Glutamatergic neuron (in vitro differentiated cells): ENCODE measurements at regions not wholly inside any gene's neighbourhood (a gene's known extent, or its start where the extent isn't known, plus 50 kb on each side); places are given as distances from the start of the nearest gene placed in this dataset.

ENCODE experiments used
- DNase-seq: peaks from one replicate; pipeline ENCODE4 v3.0.0; 2022
- H3K27ac Mint-ChIP-seq: one replicate; pipeline ENCODE4 v1.8.0; 2020; ENCODE audit warnings: mild to moderate bottlenecking, mixed read lengths, inconsistent platforms; ENCODE audit not compliant: unreplicated experiment
- H3K27me3 Mint-ChIP-seq: one replicate; pipeline ENCODE4 v1.8.0; 2020; ENCODE audit warnings: mild to moderate bottlenecking, moderate library complexity, mixed read lengths, inconsistent platforms; ENCODE audit not compliant: unreplicated experiment
- H3K36me3 Mint-ChIP-seq: one replicate; pipeline ENCODE4 v1.8.0; 2020; ENCODE audit warnings: mild to moderate bottlenecking, mixed read lengths, inconsistent platforms; ENCODE audit not compliant: unreplicated experiment
- H3K4me1 Mint-ChIP-seq: one replicate; pipeline ENCODE4 v1.8.0; 2020; ENCODE audit warnings: mild to moderate bottlenecking, low read depth, mixed read lengths, inconsistent platforms; ENCODE audit not compliant: unreplicated experiment
- H3K4me3 Mint-ChIP-seq: one replicate; pipeline ENCODE4 v1.8.0; 2020; ENCODE audit warnings: mild to moderate bottlenecking, mixed read lengths, inconsistent platforms; ENCODE audit not compliant: unreplicated experiment
- H3K9me3 Mint-ChIP-seq: one replicate; pipeline ENCODE4 v1.8.0; 2020; ENCODE audit warnings: mild to moderate bottlenecking, moderate library complexity, mixed read lengths, inconsistent platforms; ENCODE audit not compliant: unreplicated experiment
- CTCF ChIP-seq: fragments of 200-600 bp; sonication (generic); IDR thresholded peaks from one replicate; pipeline ENCODE4 v1.5.0; 2021; ENCODE audit not compliant: partially characterized antibody, unreplicated experiment

DNA sequence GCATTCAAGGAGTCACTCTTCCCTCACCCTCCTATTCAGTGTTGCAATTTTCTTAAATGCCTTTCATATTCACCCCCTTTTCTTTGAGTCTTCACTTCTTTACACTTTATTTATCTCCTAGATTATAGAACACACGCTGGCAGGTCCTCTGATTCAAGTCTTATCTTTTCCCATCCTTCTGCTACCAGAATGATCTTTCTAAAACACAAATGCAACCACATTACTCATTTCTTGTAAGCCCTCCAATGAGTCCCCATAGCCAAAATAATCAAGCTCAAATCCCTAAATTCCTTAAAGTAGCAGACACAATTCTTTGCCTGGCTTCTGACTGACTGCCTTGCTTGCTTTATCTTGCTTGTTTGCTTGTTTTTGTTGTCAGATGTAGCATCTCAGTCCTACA is 920.0 kb downstream of the TFAP2A start:
- peaks cover 3% of the 10 kb centered on the region for H3K4me1 Mint-ChIP-seq
- no peak for DNase-seq
- H3K9me3 Mint-ChIP-seq, result no peaks in the 10 kb centered on the region
- TF ChIP-seq CTCF, result no peak
- H3K27me3 Mint-ChIP-seq, result no peaks in the 10 kb centered on the region
- H3K27ac Mint-ChIP-seq, result no peak overlapping the region
- H3K36me3 Mint-ChIP-seq, result no peaks in the 10 kb centered on the region
- H3K4me3 Mint-ChIP-seq, result no peak overlapping the region

GRCh38 chr6:9492790-9493189 is 922.1 kb downstream of the TFAP2A start:
- Mint-ChIP-seq H3K27me3 (no peaks in the 10 kb centered on the region), H3K27ac (no peak overlapping the region), H3K36me3 (no peaks in the 10 kb centered on the region), H3K9me3 (no peaks in the 10 kb centered on the region), H3K4me1 (peaks cover 3% of the 10 kb centered on the region), H3K4me3 (no peak overlapping the region)
- no peak for DNase-seq
- no peak for TF ChIP-seq CTCF

GRCh38 chr6:9487128-9487527 is 927.7 kb downstream of the TFAP2A start:
- no peak overlapping the region for H3K27ac Mint-ChIP-seq
- no peaks in the 10 kb centered on the region for H3K4me1 Mint-ChIP-seq
- no peak for DNase-seq
- no peaks in the 10 kb centered on the region for H3K9me3 Mint-ChIP-seq
- no peak for TF ChIP-seq CTCF
- H3K27me3 Mint-ChIP-seq, result peaks cover 2% of the 10 kb centered on the region
- H3K4me3 Mint-ChIP-seq, result no peak overlapping the region
- no peaks in the 10 kb centered on the region for H3K36me3 Mint-ChIP-seq

DNA sequence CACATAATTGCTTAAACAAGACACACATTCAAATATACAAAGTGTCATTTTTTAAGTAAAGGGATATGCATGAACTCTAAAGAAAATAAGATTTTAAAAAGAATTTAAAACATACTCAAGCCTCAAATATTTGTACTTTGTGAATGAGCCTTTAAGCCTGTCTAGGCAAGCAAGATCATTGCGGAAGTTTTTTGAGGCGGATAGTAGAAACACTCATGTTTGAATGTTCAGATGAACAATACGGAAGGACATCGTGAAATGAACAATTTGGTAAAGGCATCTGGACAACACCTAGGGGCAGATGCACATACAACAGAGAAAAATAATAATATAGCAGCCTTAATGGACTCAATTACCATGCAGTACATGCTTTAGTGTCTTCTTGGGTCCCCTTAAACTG is 928.9 kb downstream of the TFAP2A start:
- no peaks in the 10 kb centered on the region for H3K9me3 Mint-ChIP-seq
- no peak for TF ChIP-seq CTCF
- H3K4me1 Mint-ChIP-seq, result no peaks in the 10 kb centered on the region
- peaks cover 2% of the 10 kb centered on the region for H3K27me3 Mint-ChIP-seq
- no peaks in the 10 kb centered on the region for H3K36me3 Mint-ChIP-seq
- DNase-seq, result no peak
- no peak overlapping the region for H3K4me3 Mint-ChIP-seq
- H3K27ac Mint-ChIP-seq, result no peak overlapping the region

DNA sequence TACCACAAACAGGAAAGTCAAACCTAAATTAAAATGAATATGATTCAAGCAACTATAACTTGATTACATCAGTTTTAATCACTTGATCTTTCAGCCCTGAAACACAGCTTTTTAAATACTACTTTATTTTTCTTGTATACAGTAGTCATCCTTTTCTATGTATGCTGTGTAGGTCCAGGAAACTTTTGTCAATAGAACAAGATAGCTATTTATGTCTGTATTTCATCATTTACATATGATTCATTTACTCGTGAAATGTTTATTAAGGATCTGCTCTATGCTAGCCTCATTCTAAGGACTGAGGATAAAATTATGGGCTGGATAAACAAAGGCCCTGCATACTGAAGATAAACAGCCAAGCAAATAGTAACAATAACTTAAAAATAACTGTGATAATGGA is 930.2 kb downstream of the TFAP2A start:
- TF ChIP-seq CTCF, result no peak
- H3K4me3 Mint-ChIP-seq, result no peak overlapping the region
- peaks cover 3% of the 10 kb centered on the region for H3K4me1 Mint-ChIP-seq
- peaks cover 2% of the 10 kb centered on the region for H3K27me3 Mint-ChIP-seq
- no peaks in the 10 kb centered on the region for H3K36me3 Mint-ChIP-seq
- DNase-seq, result no peak
- no peak overlapping the region for H3K27ac Mint-ChIP-seq
- H3K9me3 Mint-ChIP-seq, result no peaks in the 10 kb centered on the region
